ENCODE measurements at regions not wholly inside any gene's neighbourhood (a gene's known extent, or its start where the extent isn't known, plus 50 kb on each side); places are given as distances from the start of the nearest gene placed in this dataset.
"Not testable (repeated sequence)": the region's sequence is repeated elsewhere in the genome, so short reads cannot be mapped to it uniquely, and the experiment has no call there.

DNA sequence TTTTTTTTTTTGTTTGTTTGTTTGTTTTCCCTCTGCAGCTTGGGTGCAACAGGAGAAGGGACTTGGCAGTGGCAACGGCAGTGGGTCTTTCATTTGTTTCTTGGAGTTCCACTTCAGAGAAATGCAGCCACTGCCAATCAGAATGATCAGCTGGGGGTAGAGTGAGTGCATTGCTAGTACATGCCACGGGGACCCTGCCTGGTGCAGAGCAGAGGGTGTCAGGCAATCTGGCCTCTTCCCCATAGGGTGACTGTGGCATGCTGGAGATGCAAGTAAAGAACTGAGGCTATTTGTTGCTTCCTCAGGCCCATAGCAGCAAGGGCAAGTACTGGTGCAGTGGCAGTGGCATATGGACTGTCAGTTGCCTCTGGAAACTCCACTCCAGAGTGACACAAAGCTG is 1073.6 kb upstream of the EDIL3 start:
- H3K4me1 ChIP-seq: no peaks in the 10 kb centered on the region
- H3K36me3 ChIP-seq: no peaks in the 10 kb centered on the region
- H3K9me3 ChIP-seq: no peaks in the 10 kb centered on the region
- TF ChIP-seq, protein P1, sequence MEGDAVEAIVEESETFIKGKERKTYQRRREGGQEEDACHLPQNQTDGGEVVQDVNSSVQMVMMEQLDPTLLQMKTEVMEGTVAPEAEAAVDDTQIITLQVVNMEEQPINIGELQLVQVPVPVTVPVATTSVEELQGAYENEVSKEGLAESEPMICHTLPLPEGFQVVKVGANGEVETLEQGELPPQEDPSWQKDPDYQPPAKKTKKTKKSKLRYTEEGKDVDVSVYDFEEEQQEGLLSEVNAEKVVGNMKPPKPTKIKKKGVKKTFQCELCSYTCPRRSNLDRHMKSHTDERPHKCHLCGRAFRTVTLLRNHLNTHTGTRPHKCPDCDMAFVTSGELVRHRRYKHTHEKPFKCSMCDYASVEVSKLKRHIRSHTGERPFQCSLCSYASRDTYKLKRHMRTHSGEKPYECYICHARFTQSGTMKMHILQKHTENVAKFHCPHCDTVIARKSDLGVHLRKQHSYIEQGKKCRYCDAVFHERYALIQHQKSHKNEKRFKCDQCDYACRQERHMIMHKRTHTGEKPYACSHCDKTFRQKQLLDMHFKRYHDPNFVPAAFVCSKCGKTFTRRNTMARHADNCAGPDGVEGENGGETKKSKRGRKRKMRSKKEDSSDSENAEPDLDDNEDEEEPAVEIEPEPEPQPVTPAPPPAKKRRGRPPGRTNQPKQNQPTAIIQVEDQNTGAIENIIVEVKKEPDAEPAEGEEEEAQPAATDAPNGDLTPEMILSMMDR (IDR thresholded peaks at IDR 0.05): no peak
- no peak for TF ChIP-seq EP300 (IDR thresholded peaks at IDR 0.05)
- TF ChIP-seq POLR2A (IDR thresholded peaks at IDR 0.05): no peak
- H3K4me3 ChIP-seq: no peak overlapping the region
- H3K27ac ChIP-seq: no peak overlapping the region
- DNase-seq (ENCODE audit: low spot score in 2 of 2): no peak
- WGBS: 73% methylated on average over 2 of the region's 2 CpGs
- no peaks in the 10 kb centered on the region for H3K27me3 ChIP-seq

DNA sequence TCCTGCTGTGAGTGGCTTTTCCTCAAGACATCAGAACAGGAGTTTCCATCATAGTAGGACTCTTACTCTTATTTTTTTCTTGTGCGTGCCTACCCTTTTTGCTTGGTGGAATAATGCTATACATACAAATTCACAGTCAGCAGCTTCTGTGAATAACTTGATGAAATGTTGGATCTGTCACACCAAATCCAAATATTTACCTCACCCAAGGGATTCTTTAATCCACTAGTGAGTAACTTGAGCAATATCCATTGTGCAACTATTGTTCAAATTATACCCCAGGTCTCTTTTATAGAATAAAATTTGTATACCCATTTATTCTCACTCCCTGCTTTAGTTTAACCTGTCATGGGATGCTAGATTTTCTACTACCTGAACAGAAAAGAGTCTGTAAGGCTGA is 1078.3 kb upstream of the EDIL3 start:
- no peak for DNase-seq (ENCODE audit: low spot score in 2 of 2)
- Histone ChIP-seq H3K36me3 (no peaks in the 10 kb centered on the region), H3K9me3 (no peaks in the 10 kb centered on the region), H3K27me3 (no peaks in the 10 kb centered on the region), H3K27ac (no peak overlapping the region), H3K4me1 (no peaks in the 10 kb centered on the region), H3K4me3 (no peak overlapping the region)
- 90% methylated on average over 1 of the region's 1 CpG for WGBS
- TF ChIP-seq, protein P1 (IDR thresholded peaks at IDR 0.05): no peak
- no peak for TF ChIP-seq EP300 (IDR thresholded peaks at IDR 0.05)
- TF ChIP-seq POLR2AphosphoS5 (IDR thresholded peaks at IDR 0.05): no peak
- no peak for TF ChIP-seq POLR2A (IDR thresholded peaks at IDR 0.05)

DNA sequence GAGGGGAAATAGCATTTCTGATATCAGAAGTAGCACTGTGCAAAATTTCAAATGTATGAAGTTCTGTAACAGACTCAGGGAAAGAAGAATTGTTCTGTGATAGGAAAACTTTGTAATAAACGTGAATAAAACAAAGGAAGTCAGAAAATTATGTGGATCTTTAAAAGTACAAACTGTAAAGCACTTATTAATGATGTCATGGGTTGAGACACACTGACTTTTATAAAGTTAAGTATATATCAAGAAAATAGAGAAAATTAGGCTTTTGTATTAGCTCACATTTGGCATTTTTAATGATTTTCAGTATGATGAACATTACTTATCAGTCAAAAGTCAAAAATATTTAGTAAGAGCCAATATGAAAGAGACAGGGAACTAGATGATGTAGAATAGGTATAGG is 1081.7 kb upstream of the EDIL3 start:
- H3K4me1 ChIP-seq: no peaks in the 10 kb centered on the region

DNA sequence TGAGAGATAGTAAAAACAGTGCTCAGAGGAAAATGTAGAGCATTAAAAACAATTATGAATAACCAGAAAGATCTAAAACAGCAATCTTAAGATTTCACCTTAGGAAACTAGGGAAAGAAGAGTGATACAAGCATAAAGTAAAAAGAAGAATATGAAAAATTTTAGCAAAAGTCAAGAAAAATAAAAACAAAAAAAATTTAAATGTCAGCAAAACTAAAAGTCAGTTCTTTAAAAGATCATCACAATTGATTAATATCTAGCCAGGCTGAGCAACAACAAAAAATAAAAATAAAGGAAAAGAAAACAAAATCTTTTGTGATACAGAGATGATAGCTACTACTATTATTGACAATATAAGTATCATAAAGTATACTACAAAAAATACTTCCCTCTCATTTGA is 1088.1 kb upstream of the EDIL3 start:
- H3K9me3 ChIP-seq: peaks cover 7% of the 10 kb centered on the region
- H3K36me3 ChIP-seq: no peaks in the 10 kb centered on the region
- no peak overlapping the region for H3K4me3 ChIP-seq
- no peak overlapping the region for H3K27ac ChIP-seq
- no peaks in the 10 kb centered on the region for H3K27me3 ChIP-seq
- no peaks in the 10 kb centered on the region for H3K4me1 ChIP-seq
- no peak for DNase-seq (ENCODE audit: low spot score in 2 of 2)
- TF ChIP-seq POLR2A (IDR thresholded peaks at IDR 0.05) (no peak), POLR2AphosphoS5 (IDR thresholded peaks at IDR 0.05) (no peak)
- TF ChIP-seq, protein P1 (IDR thresholded peaks at IDR 0.05): no peak

More for the DNA sequence above, 1081.7 kb upstream of the EDIL3 start:
- Histone ChIP-seq H3K4me3 (no peak overlapping the region), H3K27ac (no peak overlapping the region), H3K27me3 (no peaks in the 10 kb centered on the region), H3K36me3 (no peaks in the 10 kb centered on the region), H3K9me3 (peaks cover 4% of the 10 kb centered on the region)
- 48% methylated on average over 1 of the region's 1 CpG for WGBS
- no peak for DNase-seq (ENCODE audit: low spot score in 2 of 2)
- TF ChIP-seq EP300 (IDR thresholded peaks at IDR 0.05) (no peak), POLR2A (IDR thresholded peaks at IDR 0.05) (no peak), POLR2AphosphoS5 (IDR thresholded peaks at IDR 0.05) (no peak)
- TF ChIP-seq, protein P1 (IDR thresholded peaks at IDR 0.05): no peak

DNA sequence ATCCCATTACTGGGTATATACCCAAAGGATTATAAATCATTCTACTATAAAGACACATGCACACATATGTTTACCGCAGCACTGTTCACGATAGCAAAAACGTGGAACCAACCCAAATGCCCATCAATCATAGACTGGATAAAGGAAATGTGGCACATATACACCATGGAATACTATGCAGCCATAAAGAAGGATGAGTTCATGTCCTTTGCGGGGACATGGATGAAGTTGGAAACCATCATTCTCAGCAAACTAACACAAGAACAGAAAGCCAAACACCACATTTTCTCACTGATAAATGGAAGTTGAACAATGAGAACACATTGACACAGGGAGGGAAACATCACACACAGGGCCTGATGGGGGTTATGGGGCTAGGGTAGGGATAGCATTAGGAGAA is 1090.5 kb upstream of the EDIL3 start:
- not testable (repeated sequence) for H3K27ac ChIP-seq; H3K4me3 ChIP-seq; H3K9me3 ChIP-seq; H3K27me3 ChIP-seq; DNase-seq (ENCODE audit: low spot score in 2 of 2); H3K36me3 ChIP-seq; H3K4me1 ChIP-seq
- WGBS: 70% methylated on average over 4 of the region's 4 CpGs

DNA sequence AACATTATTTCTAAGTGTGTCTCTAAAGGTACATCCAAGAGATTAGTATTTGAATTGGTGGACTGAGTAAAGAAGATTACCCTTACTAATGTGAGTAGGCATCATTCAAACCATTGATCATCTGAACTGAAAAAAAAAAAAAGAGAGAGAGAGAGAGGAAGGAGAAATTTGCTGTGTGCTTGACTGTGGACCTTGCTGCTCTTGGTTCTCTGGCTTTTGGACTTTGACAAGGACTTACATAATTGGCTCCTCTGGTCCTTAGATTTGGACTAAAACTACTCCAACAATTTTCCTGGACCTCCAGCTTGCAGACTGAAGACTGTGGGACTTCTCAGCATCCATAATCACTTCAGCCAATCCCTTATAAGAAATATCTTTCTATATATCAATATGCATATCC is 1091.9 kb upstream of the EDIL3 start:
- DNase-seq (ENCODE audit: low spot score in 2 of 2): no peak
- TF ChIP-seq, protein P1 (IDR thresholded peaks at IDR 0.05): no peak
- TF ChIP-seq POLR2A (IDR thresholded peaks at IDR 0.05): no peak
- TF ChIP-seq POLR2AphosphoS5 (IDR thresholded peaks at IDR 0.05): no peak
- no peak for TF ChIP-seq EP300 (IDR thresholded peaks at IDR 0.05)
- no peak overlapping the region for H3K27ac ChIP-seq
- no peaks in the 10 kb centered on the region for H3K36me3 ChIP-seq
- no peaks in the 10 kb centered on the region for H3K4me1 ChIP-seq
- peaks cover 3% of the 10 kb centered on the region for H3K9me3 ChIP-seq
- H3K27me3 ChIP-seq: no peaks in the 10 kb centered on the region
- H3K4me3 ChIP-seq: no peak overlapping the region
